OCI-LY1 (cell line): ENCODE measurements at regions not wholly inside any gene's neighbourhood (a gene's known extent, or its start where the extent isn't known, plus 50 kb on each side); places are given as distances from the start of the nearest gene placed in this dataset.

Experiments
- H2AFZ ChIP-seq: fragments of 200-600 bp; sonication (generic), shearing (Covaris generic); 2 replicates; pipeline ENCODE4 v1.6.0; 2014; ENCODE audit warnings: antibody characterized with exemption, mild to moderate bottlenecking, low read length
- H3F3A ChIP-seq: fragments of 200-600 bp; sonication (generic), shearing (Covaris generic); 2 replicates; pipeline ENCODE4 v1.6.0; 2014; ENCODE audit warnings: mild to moderate bottlenecking, antibody characterized with exemption, low read length, moderate library complexity; ENCODE audit not compliant: insufficient read depth
- H3K27ac ChIP-seq: fragments of 200-600 bp; sonication (generic); 2 replicates; pipeline ENCODE4 v1.5.1; 2014; ENCODE audit warnings: low read length, mixed run types, mild to moderate bottlenecking, low read depth; ENCODE audit not compliant: poor library complexity, severe bottlenecking
- H3K27me3 ChIP-seq: fragments of 200-600 bp; sonication (generic); 2 replicates; pipeline ENCODE4 v1.6.0; 2014; ENCODE audit warnings: antibody characterized with exemption, mild to moderate bottlenecking, low read length, moderate library complexity; ENCODE audit not compliant: insufficient read depth
- H3K36me3 ChIP-seq: fragments of 200-600 bp; sonication (generic); 2 replicates; pipeline ENCODE4 v1.6.1; 2014; ENCODE audit warnings: mild to moderate bottlenecking, antibody characterized with exemption, low read length, moderate library complexity, mixed read lengths; ENCODE audit not compliant: insufficient read depth
- H3K4me1 ChIP-seq: fragments of 200-600 bp; sonication (generic); 2 replicates; pipeline ENCODE4 v1.5.1; 2014; ENCODE audit warnings: mild to moderate bottlenecking, low read length, moderate library complexity; ENCODE audit not compliant: insufficient read depth, severe bottlenecking
- H3K4me2 ChIP-seq: fragments of 200-600 bp; sonication (generic), shearing (Covaris generic); 2 replicates; pipeline ENCODE4 v1.6.1; 2014; ENCODE audit warnings: low read length
- H3K4me3 ChIP-seq: fragments of 200-600 bp; sonication (generic); 2 replicates; pipeline ENCODE4 v1.5.1; 2014; ENCODE audit warnings: low read length, low read depth, mild to moderate bottlenecking, mixed read lengths; ENCODE audit not compliant: poor library complexity, severe bottlenecking
- H3K79me2 ChIP-seq: fragments of 200-600 bp; shearing (Covaris generic); 2 replicates; pipeline ENCODE4 v1.6.1; 2016; ENCODE audit warnings: mixed run types, low read length, mixed read lengths; ENCODE audit not compliant: insufficient read depth
- H3K9ac ChIP-seq: fragments of 200-600 bp; sonication (generic), shearing (Covaris generic); 2 replicates; pipeline ENCODE4 v1.6.1; 2014; ENCODE audit warnings: mild to moderate bottlenecking, low read length, mixed read lengths
- H3K9me2 ChIP-seq: fragments of 200-600 bp; sonication (generic), shearing (Covaris generic); 2 replicates; pipeline ENCODE4 v1.6.1; 2014; ENCODE audit warnings: low read depth, mild to moderate bottlenecking, low read length, mixed read lengths
- H3K9me3 ChIP-seq: fragments of 200-600 bp; shearing (Covaris generic); 2 replicates; pipeline ENCODE4 v1.6.1; 2014; ENCODE audit warnings: low read length, mixed read lengths
- H4K20me1 ChIP-seq: fragments of 200-600 bp; sonication (generic), shearing (Covaris generic); 2 replicates; pipeline ENCODE4 v1.6.0; 2016; ENCODE audit warnings: mild to moderate bottlenecking, low read length; ENCODE audit not compliant: insufficient read depth
- EZH2 ChIP-seq: fragments of 200-600 bp; sonication (generic), shearing (Covaris generic); IDR thresholded peaks from 2 replicates; pipeline ENCODE4 v1.8.0; 2017; ENCODE audit warnings: borderline replicate concordance, mixed run types, mild to moderate bottlenecking, antibody characterized with exemption, low read length, moderate library complexity, mixed read lengths
- TF ChIP-seq, protein P1 (sequence below): fragments of 200-600 bp; sonication (generic), shearing (Covaris generic); IDR thresholded peaks from 2 replicates; pipeline ENCODE4 v1.5.1; 2017; ENCODE audit warnings: mild to moderate bottlenecking, antibody characterized with exemption, low read length, moderate library complexity, mixed read lengths

DNA sequence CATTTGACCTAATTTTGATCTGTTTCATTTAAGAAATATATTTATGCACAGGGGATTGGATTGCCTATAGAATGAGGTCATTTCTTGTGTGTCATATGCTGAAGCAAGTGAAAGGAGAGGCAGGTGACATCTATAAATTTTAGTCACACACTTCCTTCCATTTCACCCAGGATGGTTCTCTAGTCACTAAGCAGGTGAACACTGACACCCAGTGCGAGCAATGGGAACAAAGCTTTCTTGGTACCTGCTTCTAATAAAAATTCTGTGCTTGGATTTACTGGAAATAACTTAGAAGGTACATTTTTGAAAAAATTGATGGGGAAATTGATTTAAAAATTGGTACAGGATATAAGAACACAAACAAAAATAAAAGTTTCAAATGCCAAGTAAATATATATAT lies 66.9 kb upstream of the MC3R start:
- Histone ChIP-seq H3K4me3 (no peak overlapping the region), H4K20me1 (no peaks in the 10 kb centered on the region), H3K9me3 (no peaks in the 10 kb centered on the region), H3F3A (no peaks in the 10 kb centered on the region), H3K9ac (no peak overlapping the region), H3K4me2 (no peak overlapping the region), H3K36me3 (no peaks in the 10 kb centered on the region), H3K27ac (no peak overlapping the region), H3K4me1 (no peaks in the 10 kb centered on the region), H3K9me2 (no peaks in the 10 kb centered on the region), H3K79me2 (no peaks in the 10 kb centered on the region), H2AFZ (no peak overlapping the region), H3K27me3 (no peaks in the 10 kb centered on the region)
- TF ChIP-seq, protein P1, sequence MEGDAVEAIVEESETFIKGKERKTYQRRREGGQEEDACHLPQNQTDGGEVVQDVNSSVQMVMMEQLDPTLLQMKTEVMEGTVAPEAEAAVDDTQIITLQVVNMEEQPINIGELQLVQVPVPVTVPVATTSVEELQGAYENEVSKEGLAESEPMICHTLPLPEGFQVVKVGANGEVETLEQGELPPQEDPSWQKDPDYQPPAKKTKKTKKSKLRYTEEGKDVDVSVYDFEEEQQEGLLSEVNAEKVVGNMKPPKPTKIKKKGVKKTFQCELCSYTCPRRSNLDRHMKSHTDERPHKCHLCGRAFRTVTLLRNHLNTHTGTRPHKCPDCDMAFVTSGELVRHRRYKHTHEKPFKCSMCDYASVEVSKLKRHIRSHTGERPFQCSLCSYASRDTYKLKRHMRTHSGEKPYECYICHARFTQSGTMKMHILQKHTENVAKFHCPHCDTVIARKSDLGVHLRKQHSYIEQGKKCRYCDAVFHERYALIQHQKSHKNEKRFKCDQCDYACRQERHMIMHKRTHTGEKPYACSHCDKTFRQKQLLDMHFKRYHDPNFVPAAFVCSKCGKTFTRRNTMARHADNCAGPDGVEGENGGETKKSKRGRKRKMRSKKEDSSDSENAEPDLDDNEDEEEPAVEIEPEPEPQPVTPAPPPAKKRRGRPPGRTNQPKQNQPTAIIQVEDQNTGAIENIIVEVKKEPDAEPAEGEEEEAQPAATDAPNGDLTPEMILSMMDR: no peak; the same call in 1 of the 2 replicates
- TF ChIP-seq EZH2: no peak

- no peak overlapping the region for H3K9ac ChIP-seq
- TF ChIP-seq, protein P1: no peak
- no peak for TF ChIP-seq EZH2
- H3K9me2 ChIP-seq: no peaks in the 10 kb centered on the region
- no peak overlapping the region for H3K27ac ChIP-seq
- H2AFZ ChIP-seq: no peak overlapping the region
- no peaks in the 10 kb centered on the region for H3F3A ChIP-seq
- H3K27me3 ChIP-seq: no peaks in the 10 kb centered on the region
- no peaks in the 10 kb centered on the region for H3K9me3 ChIP-seq
- no peak overlapping the region for H3K4me2 ChIP-seq
- H4K20me1 ChIP-seq: no peaks in the 10 kb centered on the region
- H3K4me3 ChIP-seq: no peak overlapping the region
- H3K36me3 ChIP-seq: no peaks in the 10 kb centered on the region
- no peaks in the 10 kb centered on the region for H3K4me1 ChIP-seq
- no peaks in the 10 kb centered on the region for H3K79me2 ChIP-seq
Observed at GRCh38 chr20:56187534-56188165, 60.9 kb upstream of the MC3R start.

- Histone ChIP-seq H3K79me2 (no peaks in the 10 kb centered on the region), H3K36me3 (no peaks in the 10 kb centered on the region), H3K9ac (no peak overlapping the region), H3K4me1 (no peaks in the 10 kb centered on the region), H4K20me1 (no peaks in the 10 kb centered on the region), H3K27me3 (no peaks in the 10 kb centered on the region), H2AFZ (no peak overlapping the region), H3K4me2 (no peak overlapping the region), H3K9me3 (no peaks in the 10 kb centered on the region), H3K27ac (no peak overlapping the region), H3F3A (no peaks in the 10 kb centered on the region), H3K9me2 (no peaks in the 10 kb centered on the region), H3K4me3 (no peak overlapping the region)
- TF ChIP-seq EZH2: no peak
- TF ChIP-seq, protein P1: no peak
Observed at GRCh38 chr20:56194042-56194441, 54.5 kb upstream of the MC3R start.
